ENCODE measurements at regions not wholly inside any gene's neighbourhood (a gene's known extent, or its start where the extent isn't known, plus 50 kb on each side); places are given as distances from the start of the nearest gene placed in this dataset.
"Not testable (repeated sequence)": the region's sequence is repeated elsewhere in the genome, so short reads cannot be mapped to it uniquely, and the experiment has no call there.

DNA sequence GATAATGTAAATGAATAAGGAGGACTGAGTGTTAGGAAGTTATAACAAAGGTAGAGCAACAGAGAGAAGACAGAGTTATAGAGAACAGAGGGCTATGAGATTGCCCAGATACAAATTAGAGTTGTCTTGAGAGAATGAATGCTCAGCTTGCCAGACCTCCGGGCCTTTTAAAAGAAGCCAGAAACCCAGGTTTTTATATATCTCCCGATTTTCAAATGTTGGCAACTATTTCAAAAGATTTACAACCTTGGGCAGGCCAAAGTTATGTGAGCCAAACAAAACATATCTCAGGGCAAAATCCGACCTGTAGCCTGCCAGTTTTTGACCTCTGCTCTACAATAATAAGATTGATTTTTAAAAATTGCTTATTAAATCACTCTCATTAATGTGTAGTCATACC lies 573.1 kb upstream of the SLC10A2 start:
- DNase-seq (ENCODE audit: low spot score) = no peak

DNA sequence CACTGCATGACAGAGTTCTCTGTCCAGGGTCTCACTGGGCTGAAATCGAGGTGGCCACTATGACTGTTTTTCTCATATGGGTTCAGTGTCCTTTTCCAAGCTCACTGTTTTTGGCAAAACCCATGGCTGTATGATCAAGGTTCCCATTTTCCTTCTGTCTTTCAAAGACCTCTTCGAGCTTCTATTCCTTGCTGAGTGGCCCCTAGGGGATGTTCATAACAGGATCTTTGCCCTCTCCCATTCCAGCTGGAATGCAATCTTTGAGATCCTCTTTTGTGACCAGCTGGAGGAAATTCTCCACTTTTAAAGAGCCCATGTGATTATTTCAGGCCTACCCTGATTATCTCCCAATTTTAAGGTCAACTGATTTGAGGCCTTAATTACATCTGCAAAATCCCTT lies 572.5 kb upstream of the SLC10A2 start:
- DNase-seq (ENCODE audit: low spot score) = no peak

DNA sequence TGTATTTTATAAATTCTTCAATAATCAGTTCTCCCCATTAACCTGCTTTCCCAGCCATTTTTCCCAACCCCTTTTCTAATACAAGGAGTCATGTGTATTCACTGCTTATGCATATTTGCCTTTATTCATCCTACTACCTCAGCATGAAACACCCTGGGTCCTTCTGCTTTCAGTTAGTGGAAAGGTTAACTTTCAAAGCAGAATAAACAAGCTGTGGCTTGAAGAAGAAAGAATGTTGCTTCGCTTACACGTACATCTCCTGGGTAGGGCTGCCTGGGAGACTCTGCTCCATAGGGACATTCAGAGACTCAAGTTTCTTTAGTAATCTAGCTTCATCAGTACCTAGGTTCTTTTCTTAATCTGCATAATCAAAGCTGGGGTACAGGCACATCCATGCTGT lies 567.8 kb upstream of the SLC10A2 start:
- no peak for DNase-seq (ENCODE audit: low spot score)

DNA sequence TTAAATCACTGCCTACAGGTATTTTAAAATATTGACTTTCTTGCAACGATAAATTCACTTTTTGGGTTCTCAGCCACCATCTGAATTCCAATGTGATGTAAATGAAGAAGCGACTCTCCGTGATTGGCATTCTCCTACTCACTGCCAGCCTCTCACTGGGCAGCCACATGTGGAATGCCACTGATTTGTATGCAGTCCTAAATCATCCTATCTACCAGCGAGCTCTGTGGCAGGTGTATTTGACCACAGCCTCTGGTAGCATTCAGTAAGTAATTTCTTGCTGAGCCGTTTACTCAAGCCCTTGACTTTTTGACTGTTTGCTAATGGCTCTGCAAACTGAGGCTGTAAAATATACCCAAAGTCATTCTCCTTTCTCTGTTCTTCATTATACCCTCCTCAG lies 559.0 kb upstream of the SLC10A2 start:
- DNase-seq (ENCODE audit: low spot score) = no peak

DNA sequence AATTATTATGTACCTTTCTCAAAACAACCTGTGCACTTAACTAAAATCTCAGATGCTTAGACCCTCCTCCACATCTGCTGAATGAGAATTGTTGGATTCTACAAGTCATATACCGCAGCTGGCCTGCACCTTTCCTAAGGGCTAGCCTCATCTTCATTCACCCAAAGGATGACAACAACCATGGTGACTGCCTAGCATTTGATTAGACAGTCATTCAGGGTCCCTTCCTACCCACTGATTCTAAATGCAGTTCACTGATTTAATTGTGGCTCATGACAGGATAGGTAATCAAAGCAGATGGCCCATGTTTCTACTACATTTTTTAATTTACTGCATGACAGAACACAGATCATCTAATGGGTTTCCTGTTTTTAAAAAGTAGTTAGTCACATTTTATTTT lies 551.9 kb upstream of the SLC10A2 start:
- DNase-seq (ENCODE audit: low spot score) = no peak

DNA sequence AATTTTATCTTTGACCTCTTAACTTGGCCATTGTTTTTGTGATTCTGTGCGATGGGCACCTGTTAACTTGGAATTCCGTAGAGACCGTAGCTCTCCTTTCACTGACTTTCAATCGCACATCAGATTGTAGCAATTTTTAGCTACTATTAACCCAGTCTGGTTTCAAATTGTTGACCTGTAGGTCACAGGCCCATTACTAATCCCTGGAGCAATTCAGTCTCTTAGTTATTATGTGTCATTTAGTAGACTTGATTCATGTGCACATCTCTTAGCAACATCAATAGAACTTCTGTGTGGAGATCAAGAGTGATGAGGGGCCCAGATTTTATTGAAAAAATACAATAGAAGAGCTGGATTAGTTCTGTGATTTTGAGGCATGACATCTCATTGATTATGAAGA lies 549.6 kb upstream of the SLC10A2 start:
- no peak for DNase-seq (ENCODE audit: low spot score)

DNA sequence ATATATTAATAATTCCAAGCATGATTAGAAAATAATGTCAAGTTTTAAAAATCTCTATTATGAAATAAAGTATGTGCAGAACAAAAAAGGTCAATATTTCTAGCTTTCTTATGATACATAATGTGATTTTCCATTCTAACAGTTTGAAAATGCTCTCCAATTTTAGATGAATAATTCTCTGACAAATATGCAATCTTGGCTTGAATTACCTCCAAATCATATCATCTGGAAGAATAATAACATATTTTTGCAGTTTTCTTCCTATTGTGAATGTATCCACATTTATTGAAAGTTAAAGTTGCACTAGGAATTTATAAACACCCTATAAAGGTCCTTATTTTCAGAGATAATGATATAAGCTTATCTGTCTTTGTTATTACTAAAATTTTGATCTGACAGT lies 548.5 kb upstream of the SLC10A2 start:
- no peak for DNase-seq (ENCODE audit: low spot score)

DNA sequence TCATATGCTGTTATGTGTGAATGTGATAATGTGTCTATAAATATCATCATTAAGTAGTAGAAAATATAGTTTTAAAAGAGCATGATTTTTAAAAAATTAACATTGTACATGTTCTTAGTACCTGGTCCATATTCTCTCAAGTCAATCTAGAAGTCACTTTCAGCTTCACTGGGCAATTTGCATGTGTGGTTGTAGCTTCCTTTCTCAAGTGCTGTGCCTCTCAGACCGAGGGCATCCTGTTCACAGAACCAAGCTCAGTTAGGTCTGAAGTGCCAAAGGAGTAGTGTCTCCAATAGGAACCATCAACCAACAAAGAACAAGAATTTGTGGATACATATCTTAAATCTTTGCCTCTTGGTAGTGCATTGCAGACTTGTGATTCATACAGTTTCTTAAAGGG lies 541.8 kb upstream of the SLC10A2 start:
- no peak for DNase-seq (ENCODE audit: low spot score)

DNA sequence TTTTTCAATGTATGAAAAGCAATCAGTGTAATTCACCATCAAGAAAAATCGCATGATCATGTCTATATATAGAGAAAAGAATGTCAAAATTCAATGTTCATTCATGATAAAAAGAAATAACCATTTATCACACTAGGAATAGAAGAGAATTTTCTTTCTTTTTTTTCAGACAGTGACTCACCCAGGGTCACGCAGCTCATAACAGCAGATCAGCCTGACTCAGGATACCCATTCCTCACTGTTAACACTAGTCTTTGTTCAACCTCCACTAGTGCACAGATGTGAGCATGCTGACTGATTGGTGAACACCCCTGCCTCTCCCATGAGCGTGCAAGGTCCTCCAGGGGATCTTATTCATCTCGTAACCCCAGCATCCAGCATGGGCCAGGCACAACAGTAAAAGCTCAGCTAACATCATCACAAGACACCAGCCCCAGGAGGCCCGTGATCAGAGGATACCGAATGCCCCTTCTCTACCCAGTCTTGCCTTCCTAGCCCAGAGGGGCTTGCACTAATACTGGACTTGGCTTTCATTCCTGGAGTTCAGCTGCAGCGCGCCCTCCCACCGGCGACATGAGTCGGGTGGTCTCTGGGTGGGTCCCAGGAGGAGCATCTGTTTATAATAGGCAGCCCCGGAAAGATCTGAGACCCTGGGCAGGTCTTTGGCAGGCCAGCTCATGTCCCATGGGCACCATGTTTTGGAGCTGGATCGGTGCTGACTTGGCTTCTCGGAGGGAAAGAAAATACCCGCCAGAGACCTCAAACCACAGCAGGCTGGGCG lies 539.5 kb upstream of the SLC10A2 start:
- DNase-seq (ENCODE audit: low spot score) = no peak

DNA sequence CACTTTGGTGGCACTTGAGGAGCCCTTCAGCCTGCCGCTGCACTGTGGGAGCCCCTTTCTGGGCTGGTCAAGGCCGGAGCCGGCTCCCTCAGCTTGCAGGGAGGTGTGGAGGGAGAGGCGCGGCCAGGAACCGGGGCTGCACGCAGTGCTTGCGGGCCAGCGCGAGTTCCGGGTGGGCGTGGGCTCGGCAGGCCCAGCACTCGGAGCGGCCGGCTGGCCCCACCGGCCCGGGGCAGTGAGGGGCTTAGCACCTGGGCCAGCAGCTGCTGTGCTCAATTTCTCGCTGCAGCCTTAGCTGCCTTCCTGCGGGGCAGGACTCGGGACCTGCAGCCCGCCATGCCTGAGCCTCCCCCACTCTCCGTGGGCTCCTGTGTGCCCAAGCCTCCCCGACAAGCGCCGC lies 533.7 kb upstream of the SLC10A2 start:
- not testable (repeated sequence) for DNase-seq (ENCODE audit: low spot score)

DNA sequence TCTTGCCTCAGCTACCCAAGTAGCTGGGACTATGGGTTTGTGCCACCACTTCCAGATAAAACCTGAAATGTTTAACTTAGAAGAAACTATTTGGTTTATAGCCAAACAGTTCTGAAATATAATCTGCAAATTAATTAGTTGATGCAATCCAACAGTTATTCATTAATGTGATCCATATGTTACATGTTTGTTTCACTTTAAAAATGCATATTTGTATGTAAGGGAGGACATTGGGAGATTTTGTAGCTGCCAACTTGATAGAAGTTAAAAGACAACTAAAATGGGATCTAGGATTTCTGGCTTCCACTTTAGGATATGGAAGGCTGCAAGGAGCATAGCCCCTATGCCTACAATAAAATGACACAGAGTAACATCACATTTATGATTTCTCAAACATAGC lies 532.5 kb upstream of the SLC10A2 start:
- DNase-seq (ENCODE audit: low spot score) = no peak

DNA sequence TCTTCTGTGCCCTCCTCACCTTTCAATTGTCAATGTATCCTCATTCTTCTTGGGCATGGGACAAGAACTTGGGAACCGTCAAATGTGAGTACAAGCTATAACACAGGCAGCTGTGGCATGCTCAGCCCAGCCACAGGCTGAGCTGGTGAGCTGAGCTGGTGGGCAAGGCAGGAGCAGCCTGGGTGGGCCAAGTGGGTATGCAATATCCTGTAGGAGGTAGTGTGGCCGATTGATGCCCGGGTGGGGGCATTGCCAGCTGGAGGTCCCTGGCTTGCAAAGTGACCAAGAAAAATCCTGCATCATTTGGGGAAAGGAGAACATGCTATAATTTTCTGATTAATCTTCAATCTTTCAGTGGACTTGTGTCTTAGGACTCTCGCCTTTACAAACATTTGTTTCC lies 507.2 kb upstream of the SLC10A2 start:
- DNase-seq (ENCODE audit: low spot score) = no peak

DNA sequence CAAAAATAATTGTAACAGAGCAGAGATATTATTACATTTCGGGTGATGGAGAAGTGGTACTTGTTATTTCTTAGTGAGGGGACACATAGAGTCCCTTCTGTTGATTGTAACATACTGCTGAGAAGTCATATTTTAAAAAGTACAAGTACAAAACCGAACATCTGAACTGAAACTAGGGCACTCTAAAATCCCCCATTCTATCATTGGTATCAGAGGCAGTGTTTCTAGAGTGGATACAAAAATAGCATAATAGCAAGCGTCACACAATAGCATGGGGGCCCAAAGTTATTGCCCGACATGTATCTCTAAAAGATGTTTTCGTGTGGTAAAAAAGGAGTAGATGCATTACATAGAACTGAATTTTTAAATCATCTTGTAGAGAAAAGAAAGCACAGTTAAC lies 502.1 kb upstream of the SLC10A2 start:
- DNase-seq (ENCODE audit: low spot score) = no peak

DNA sequence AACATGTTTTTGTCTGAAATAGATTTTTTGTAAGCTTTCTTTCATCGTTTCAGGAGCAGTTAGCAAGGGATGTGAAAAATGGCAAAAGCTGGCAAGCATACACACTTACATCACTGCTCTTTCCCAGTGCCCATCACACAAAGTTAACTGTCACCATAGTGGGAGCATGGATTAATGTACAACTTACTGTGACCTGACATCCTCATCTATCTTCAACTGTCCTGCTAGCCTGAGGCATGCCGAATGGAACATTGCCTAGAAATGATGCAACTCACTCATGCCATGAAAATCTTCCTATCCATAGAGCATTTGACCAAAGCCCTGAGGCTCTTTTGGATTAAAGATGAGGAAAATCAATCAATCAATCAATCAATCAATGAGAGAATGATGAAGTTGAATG lies 491.7 kb upstream of the SLC10A2 start:
- no peak for DNase-seq (ENCODE audit: low spot score)

DNA sequence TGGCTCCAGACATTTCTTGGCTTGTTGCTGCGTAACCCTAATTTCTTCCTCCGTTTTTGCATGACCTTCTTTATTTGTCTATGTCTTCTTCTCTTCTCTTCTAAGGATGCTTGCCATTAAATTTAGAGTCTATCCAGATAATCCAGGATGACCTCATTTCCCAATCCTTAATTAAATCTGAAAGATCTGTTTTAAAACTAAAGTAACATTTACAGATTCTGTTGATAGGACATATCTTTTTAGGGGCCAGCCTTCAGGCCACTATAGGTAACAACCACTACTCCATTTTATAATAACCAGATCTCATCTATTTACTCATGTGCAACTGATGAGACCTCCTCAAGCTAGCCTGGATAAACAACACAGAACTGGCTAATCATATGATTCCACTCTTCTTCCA lies 490.5 kb upstream of the SLC10A2 start:
- DNase-seq (ENCODE audit: low spot score) = no peak

DNA sequence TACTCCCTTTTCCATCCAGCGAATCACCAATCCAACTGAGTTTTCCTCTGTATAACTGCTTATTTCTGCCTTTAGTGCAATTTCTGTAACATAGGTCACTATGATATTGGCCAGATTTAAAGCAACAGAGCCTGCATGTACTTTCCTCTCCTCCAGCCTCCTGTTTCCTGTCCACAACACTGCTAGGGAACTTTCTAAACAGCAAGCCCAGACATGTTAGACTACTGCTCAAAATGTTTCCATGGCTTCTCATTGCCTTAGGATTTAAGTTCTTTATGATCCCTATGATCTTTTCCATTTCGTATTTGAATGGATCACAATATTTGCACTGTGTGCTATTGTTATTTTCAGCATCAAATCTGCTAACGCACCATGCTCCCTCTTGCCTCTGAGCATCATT lies 481.7 kb upstream of the SLC10A2 start:
- no peak for DNase-seq (ENCODE audit: low spot score)

DNA sequence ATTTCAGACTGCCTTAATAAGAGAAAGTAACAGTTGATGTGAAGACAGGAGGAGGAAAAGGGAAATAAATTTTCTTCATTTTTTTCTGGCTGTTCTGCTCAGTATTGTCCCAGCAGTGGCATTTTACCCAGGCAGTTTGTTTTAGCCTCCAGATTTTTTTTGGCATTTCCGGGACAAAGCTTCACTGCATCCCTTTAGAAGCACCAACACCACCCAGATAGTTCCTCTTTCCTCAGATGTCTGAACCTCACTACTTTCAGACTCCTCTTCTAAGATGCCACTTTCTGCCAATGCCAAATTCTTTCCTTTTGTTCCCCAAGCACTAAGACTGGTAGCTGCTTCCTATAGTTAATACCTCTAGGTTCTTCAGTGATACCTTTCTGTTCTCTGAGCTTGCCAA lies 480.1 kb upstream of the SLC10A2 start:
- no peak for DNase-seq (ENCODE audit: low spot score)

DNA sequence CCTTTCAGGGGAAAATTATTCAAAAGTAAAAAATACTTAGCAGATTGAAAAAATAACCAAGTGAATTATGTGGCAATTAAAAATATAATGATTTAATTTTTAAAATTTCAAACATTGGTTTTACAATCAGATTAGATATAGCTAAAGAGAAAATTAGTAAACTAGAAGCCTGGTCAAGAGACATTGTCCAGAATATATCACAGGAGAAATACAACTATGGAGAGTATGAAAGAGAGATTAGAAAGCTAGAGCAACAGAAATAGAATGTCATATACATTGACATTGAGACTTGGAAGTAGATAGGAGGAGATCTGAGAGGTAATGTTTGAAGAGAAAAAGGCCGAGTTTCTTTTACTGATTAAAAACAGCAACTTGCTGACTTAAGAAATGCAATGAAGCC lies 476.4 kb upstream of the SLC10A2 start:
- no peak for DNase-seq (ENCODE audit: low spot score)

DNA sequence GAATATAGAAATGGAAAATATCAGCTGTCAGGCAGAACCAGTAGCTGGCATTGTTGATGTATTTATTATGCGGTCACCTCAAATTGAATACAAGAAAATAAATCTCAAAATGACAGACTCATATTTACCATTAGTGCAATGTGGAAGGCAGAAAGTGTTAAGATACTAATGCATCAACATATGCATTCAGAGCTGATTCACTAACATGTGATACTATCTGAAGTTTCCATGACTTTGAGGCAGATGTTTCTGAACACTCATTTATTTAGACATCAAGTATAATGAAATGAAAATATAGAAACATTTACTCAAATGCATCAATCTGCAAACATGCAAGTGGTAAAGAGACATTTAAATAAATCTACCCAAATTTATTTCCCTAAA lies 474.2 kb upstream of the SLC10A2 start:
- DNase-seq (ENCODE audit: low spot score) = no peak

DNA sequence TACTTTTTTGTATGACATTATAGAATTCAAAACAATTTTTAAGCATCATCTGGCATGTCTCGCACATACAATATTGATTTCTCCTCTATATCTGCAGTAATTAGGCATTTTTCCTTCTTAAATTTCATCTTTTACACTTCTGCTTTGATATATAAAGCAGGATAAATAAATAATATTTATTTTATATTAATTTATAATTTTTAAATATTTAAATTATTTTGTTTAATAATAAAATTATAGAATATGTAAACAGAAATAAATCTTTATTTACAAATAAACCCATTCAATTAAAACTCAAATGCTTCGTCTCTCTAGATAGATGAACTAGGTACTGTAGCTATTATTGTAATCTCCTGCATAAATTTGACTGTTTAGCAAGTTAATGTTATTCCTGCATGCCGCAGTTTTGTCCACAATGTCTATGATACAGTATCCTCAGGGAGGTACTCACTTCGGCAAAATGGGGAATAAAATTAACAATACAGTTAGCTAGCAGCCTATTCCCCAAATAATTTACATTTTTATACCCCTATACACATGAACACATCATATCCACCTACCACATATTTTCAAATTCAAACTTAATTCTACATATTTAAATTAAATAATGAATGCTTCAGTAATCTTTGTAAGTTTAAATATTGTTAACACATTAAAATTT lies 473.6 kb upstream of the SLC10A2 start:
- no peak for DNase-seq (ENCODE audit: low spot score)

DNA sequence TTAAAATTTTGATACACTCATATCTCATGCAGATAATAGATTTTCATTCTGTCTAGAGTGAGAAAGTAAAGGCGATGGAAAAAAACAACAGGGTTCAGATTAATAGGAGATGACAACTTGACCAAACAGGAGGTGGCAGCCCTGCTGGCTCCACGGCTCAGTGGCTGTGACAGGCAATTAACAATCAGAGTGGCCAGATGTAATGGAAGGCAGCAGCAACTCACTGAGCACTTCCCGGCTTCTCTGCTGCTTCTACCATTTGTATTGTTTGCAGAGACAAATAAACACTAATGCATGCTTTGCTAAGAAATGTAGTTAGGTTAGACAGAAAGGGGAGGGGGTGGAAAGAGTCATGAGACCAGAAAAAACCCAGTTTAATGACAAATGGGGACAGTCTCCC lies 473.0 kb upstream of the SLC10A2 start:
- no peak for DNase-seq (ENCODE audit: low spot score)

DNA sequence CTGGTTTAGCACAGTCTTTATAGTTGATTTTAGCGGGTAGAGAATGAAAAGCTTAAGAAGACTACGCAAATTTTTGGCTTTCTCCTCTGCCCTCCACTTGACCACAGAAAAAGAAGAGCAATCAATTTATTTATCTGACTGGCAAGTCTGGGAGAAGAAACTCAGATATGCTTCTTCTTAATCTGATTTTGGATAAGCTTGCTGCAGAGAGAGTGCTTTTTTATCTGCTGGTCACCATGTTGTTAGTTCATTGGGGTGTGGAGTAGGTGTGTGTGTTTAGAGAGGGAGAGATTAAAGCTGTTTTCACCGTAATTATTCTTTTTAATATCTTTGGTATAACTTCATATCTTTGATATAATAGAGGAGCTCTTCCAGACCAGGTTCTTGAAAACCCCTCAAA lies 471.4 kb upstream of the SLC10A2 start:
- DNase-seq (ENCODE audit: low spot score) = no peak

DNA sequence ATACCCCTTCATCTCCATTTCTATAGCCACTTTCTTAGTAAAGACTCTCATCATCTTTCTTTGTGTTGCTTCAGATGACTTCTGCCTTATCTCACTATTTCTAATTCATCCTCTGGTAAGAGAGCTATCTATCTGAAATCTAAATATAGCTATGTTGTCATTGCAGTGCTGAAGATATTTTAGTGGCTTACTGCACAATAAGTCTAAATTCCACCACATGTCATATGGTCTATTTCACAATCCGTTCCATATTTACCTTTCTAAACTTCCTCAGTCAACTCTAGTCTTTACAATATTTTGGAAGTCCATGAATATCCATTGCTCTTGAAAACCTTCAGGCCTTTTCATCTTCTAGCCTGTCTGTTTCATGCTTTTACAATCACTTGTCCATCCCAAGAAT lies 465.1 kb upstream of the SLC10A2 start:
- no peak for DNase-seq (ENCODE audit: low spot score)

DNA sequence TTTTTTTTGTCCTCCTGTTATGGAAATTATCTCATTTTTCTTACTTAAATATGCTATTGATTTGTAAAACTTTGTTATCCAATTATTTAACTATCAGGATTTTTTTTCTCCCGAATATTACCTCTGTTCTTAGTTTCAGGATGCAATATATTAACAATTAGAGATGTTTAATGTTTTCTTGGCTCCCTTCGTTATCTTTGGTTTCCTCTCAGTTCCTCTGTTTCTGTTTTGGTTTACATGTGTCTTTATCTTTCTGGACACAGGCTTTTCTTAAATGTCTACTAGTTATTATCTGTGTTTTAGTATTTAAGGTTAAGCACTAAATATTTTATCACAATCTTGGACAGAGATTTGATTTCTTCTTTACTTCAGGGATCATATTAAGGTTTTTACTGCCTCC lies 462.2 kb upstream of the SLC10A2 start:
- DNase-seq (ENCODE audit: low spot score) = no peak
